GM23248 (cell line): ENCODE measurements at regions not wholly inside any gene's neighbourhood (a gene's known extent, or its start where the extent isn't known, plus 50 kb on each side); places are given as distances from the start of the nearest gene placed in this dataset.

Source experiments
- DNase-seq: peaks from one replicate; pipeline ENCODE4 v3.0.0-alpha.2; 2015
- H2AFZ ChIP-seq: fragments of 200-600 bp; sonication (generic); 2 replicates; pipeline ENCODE4 v1.6.1; 2016; ENCODE audit warnings: antibody characterized with exemption
- H3F3A ChIP-seq: fragments of 200-600 bp; sonication (generic); 2 replicates; pipeline ENCODE4 v1.6.1; 2016; ENCODE audit warnings: mild to moderate bottlenecking, antibody characterized with exemption, mixed run types; ENCODE audit not compliant: insufficient read depth
- H3K27ac ChIP-seq: fragments of 200-600 bp; sonication (generic); 2 replicates; pipeline ENCODE4 v1.5.1; 2016; ENCODE audit warnings: mild to moderate bottlenecking
- H3K27me3 ChIP-seq: fragments of 200-600 bp; sonication (generic); replicated peaks from 2 replicates; pipeline ENCODE4 v1.6.1; 2016; ENCODE audit warnings: mild to moderate bottlenecking; ENCODE audit not compliant: insufficient read depth
- H3K36me3 ChIP-seq: fragments of 200-600 bp; sonication (generic); 2 replicates; pipeline ENCODE4 v1.6.1; 2016; ENCODE audit warnings: low read depth, mild to moderate bottlenecking
- H3K4me1 ChIP-seq: fragments of 200-600 bp; sonication (generic); 2 replicates; pipeline ENCODE4 v1.6.1; 2016; ENCODE audit warnings: mild to moderate bottlenecking; ENCODE audit not compliant: insufficient read depth
- H3K4me2 ChIP-seq: fragments of 200-600 bp; sonication (generic); one replicate; pipeline ENCODE4 v1.6.1; 2016; ENCODE audit warnings: mild to moderate bottlenecking; ENCODE audit not compliant: unreplicated experiment
- H3K4me3 ChIP-seq: fragments of 200-600 bp; sonication (generic); 2 replicates; pipeline ENCODE4 v1.5.1; 2016; ENCODE audit warnings: mild to moderate bottlenecking
- H3K79me2 ChIP-seq: fragments of 200-600 bp; sonication (generic); 2 replicates; pipeline ENCODE4 v1.6.1; 2016; ENCODE audit warnings: mild to moderate bottlenecking; ENCODE audit not compliant: insufficient read depth
- H3K9ac ChIP-seq: fragments of 200-600 bp; sonication (generic); 2 replicates; pipeline ENCODE4 v1.6.1; 2016; ENCODE audit warnings: mild to moderate bottlenecking
- H3K9me2 ChIP-seq: fragments of 200-600 bp; sonication (generic); 2 replicates; pipeline ENCODE4 v1.6.1; 2016; ENCODE audit warnings: mixed run types, mild to moderate bottlenecking, moderate library complexity; ENCODE audit not compliant: insufficient read depth
- H3K9me3 ChIP-seq: fragments of 200-600 bp; sonication (generic); one replicate; pipeline ENCODE4 v1.6.1; 2017; ENCODE audit warnings: low read depth
- H4K20me1 ChIP-seq: fragments of 200-600 bp; sonication (generic); 2 replicates; pipeline ENCODE4 v1.6.0; 2016; ENCODE audit not compliant: insufficient read depth
- EZH2 ChIP-seq: fragments of 200-600 bp; sonication (generic); IDR thresholded peaks from 2 replicates; pipeline ENCODE4 v1.6.1; 2018; ENCODE audit warnings: antibody characterized with exemption, mild to moderate bottlenecking; ENCODE audit not compliant: insufficient read depth, poor library complexity, severe bottlenecking
- EZH2phosphoT487 ChIP-seq: fragments of 200-600 bp; sonication (generic); IDR thresholded peaks from 2 replicates; pipeline ENCODE4 v1.6.1; 2018; ENCODE audit warnings: antibody characterized with exemption, moderate library complexity, mild to moderate bottlenecking, low read depth; ENCODE audit not compliant: insufficient read depth
- WGBS, 2 experiments: methylation state at CpG; one replicate each; pipeline ENCODE4 v1.1.6; 2015 to 2017; ENCODE audit warnings: low lambda C conversion rate in 2 of 2, low coverage in 1 of 2; ENCODE audit errors: missing lambda C conversion rate in 2 of 2; 5-methylcytosine and 5-hydroxymethylcytosine counted together
- in situ Hi-C: fragments of 300-500 bp; cut with MboI; formaldehyde crosslinking; loops from 2 replicates; pipeline ENCODE4 v1.15.0; 2020

DNA sequence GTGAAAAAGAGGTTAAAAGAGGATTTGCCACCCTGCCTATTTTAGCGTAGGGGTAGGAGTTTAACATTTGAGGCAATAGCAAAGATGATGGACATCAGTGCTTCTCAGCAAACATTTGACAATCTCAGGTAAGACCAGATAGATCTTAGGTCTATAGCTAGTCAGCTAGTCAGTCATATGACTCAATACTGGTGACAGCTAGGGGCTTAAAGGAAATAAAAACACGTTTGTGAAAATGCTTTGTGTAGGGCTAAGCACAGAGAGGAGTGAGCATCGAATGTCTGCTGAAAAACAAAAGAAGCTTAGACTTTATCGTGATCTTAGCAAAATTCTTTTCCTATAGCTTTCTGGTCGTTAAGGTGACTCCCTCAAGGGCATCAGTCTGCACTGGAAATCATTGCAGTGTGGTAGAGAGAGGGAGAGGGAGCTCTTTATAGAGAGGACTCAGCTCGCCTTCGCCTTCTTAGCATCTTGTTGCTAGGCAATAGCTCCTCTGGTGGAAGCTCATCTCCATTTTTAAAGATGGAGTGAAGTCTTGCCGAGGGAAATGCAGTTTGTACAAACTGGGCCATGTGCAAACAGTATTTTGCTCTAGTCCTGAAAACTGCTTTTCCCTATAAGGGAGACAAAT, 62.8 kb upstream of the SLC38A11 start:
- H3K27me3 ChIP-seq, result peaks cover 5% of the 10 kb centered on the region; the same call in 1 of the 2 replicates
- in situ Hi-C loops, result loop anchor here (25.0 kb wide), 1 partner anchor 169 kb away; no protein-coding TSS in a partner anchor
- no peaks in the 10 kb centered on the region for H3K9me3 ChIP-seq
- no peaks in the 10 kb centered on the region for H4K20me1 ChIP-seq
- no peaks in the 10 kb centered on the region for H3K9me2 ChIP-seq
- H3F3A ChIP-seq, result no peaks in the 10 kb centered on the region
- peak; percentile 22 for DNase-seq
- H3K79me2 ChIP-seq, result no peaks in the 10 kb centered on the region
- H3K4me2 ChIP-seq, result no peak overlapping the region
- 25 to 26% methylated on average over 8 of the region's 8 CpGs for WGBS, 2 experiments
- no peak overlapping the region for H2AFZ ChIP-seq
- H3K4me1 ChIP-seq, result no peaks in the 10 kb centered on the region
- no peak overlapping the region for H3K9ac ChIP-seq
- H3K4me3 ChIP-seq, result no peak overlapping the region
- H3K36me3 ChIP-seq, result no peaks in the 10 kb centered on the region
- no peak overlapping the region for H3K27ac ChIP-seq
- TF ChIP-seq EZH2phosphoT487, result no peak
- no peak for TF ChIP-seq EZH2

DNA sequence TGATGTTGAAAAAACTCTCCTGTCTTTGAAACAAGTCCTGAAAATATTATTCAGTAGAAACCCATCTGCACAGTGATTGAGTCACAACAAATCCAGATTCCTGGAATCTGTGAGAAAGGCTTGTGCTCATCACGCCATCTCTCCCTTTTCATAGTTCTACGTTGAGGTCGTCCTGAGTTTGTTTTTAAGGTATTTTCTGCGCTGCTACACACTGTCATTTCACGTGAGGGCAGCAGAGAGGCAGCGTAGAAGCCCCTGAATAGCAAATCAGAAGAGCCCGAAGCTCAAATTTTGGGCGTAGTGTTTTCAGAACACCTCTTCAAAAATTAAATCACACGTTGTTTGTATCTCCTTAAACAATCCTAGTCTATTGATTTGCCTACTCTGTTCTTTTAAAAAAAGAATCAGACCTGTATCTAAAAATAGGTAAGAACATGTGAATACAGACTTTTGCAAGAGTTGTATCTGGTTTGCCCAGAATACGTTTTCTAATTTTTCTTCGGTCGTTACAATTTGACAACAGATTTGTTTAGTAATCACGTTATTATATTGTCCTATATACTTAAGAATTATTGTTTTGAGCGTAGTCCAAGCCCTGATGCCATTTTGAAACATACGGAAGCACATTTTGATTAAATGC, 61.6 kb upstream of the SLC38A11 start:
- H3K4me2 ChIP-seq, result peak overlapping the region; percentile 11

DNA sequence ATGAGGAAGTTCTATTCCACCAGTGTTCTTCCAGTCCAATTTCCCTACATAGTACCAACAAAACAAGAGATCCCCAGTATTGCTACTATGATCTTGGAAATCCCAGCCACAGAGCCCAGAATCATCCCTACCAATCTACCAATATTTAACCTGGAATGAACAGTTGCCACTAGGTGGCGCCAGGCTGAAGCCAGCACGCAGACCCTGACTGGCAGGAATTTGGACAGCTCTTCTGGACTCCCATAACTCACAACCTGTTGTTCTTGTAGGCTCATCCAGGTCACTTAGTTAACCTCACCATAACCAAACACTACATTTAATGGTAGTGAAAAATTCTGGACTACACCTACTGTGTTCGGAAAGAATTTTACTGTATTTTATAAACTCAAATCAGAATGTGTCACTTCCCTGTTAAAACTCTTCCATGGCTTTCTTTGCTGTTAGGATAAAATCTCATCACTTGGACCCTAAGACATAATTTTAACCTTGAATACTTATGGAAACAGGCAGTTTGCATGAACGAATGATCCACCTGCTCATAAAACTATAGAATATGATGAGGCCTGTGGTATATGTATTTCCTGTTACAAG, 59.8 kb upstream of the SLC38A11 start:
- Histone ChIP-seq H3K9ac (no peak overlapping the region), H3F3A (no peaks in the 10 kb centered on the region), H3K36me3 (no peaks in the 10 kb centered on the region), H4K20me1 (no peaks in the 10 kb centered on the region), H3K4me3 (no peak overlapping the region), H3K9me3 (no peaks in the 10 kb centered on the region), H2AFZ (no peak overlapping the region), H3K27me3 (peaks cover 5% of the 10 kb centered on the region; the same call in 1 of the 2 replicates), H3K4me1 (no peaks in the 10 kb centered on the region), H3K4me2 (no peak overlapping the region), H3K79me2 (no peaks in the 10 kb centered on the region), H3K9me2 (no peaks in the 10 kb centered on the region), H3K27ac (no peak overlapping the region)
- WGBS, 2 experiments, result 2 to 3% methylated on average over 4 of the region's 4 CpGs
- TF ChIP-seq EZH2phosphoT487, result no peak
- no peak for TF ChIP-seq EZH2
- in situ Hi-C loops, result loop anchor here (25.0 kb wide), 1 partner anchor 172 kb away; no protein-coding TSS in a partner anchor
- DNase-seq, result peak; percentile 74

More for the DNA sequence above, 61.6 kb upstream of the SLC38A11 start:
- H3K27ac ChIP-seq, result no peak overlapping the region
- in situ Hi-C loops, result loop anchor here (25.0 kb wide), 1 partner anchor 170 kb away; no protein-coding TSS in a partner anchor
- peaks cover 5% of the 10 kb centered on the region; the same call in 1 of the 2 replicates for H3K27me3 ChIP-seq
- no peaks in the 10 kb centered on the region for H3K9me2 ChIP-seq
- WGBS, 2 experiments, result 26 to 29% methylated on average over 15 of the region's 15 CpGs
- H3K36me3 ChIP-seq, result no peaks in the 10 kb centered on the region
- H4K20me1 ChIP-seq, result no peaks in the 10 kb centered on the region
- H3F3A ChIP-seq, result no peaks in the 10 kb centered on the region
- H3K79me2 ChIP-seq, result no peaks in the 10 kb centered on the region
- H2AFZ ChIP-seq, result 0 out of 2 replicates have a peak overlapping the region, but pooled peaks have one; percentile 1
- no peak for TF ChIP-seq EZH2
- no peak for TF ChIP-seq EZH2phosphoT487
- no peak overlapping the region for H3K4me3 ChIP-seq
- no peaks in the 10 kb centered on the region for H3K9me3 ChIP-seq
- peak; percentile 77 for DNase-seq
- no peak overlapping the region for H3K9ac ChIP-seq
- no peaks in the 10 kb centered on the region for H3K4me1 ChIP-seq

DNA sequence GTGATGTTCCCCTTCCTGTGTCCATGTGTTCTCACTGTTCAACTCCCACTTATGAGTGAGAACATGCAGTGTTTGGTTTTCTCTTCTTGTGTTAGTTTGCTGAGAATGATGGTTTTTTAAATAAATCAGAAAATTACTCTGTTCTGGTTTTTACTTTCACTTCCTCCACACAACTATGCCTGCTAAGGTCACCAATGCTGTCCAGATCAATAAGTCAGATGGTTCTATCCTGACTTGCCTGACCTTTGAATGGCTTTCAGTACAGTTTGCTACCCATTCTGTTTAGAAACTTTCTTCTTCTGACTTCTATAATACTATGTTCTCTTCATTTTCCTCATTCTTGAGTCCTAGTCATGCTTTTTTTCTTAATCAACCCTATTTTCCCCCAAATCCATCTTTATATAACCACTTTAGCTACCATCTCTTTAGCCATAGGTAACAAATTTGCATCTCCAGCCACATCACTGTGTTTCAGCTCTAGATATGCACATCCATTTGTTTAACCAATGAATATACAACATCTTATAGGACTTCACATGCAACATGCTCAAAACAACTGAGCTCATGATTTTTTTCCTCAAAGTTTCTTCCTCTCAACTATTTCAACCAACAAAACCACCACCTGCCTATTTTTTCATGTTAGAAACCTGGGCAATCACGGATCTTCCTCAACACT, 58.8 kb upstream of the SLC38A11 start:
- Histone ChIP-seq H3K9ac (no peak overlapping the region), H3K4me1 (no peaks in the 10 kb centered on the region), H3K4me2 (no peak overlapping the region), H3K9me3 (no peaks in the 10 kb centered on the region), H3K27me3 (peaks cover 5% of the 10 kb centered on the region; the same call in 1 of the 2 replicates), H3K27ac (no peak overlapping the region), H4K20me1 (no peaks in the 10 kb centered on the region), H3K4me3 (no peak overlapping the region), H3K36me3 (no peaks in the 10 kb centered on the region), H3K9me2 (no peaks in the 10 kb centered on the region), H3F3A (no peaks in the 10 kb centered on the region), H3K79me2 (no peaks in the 10 kb centered on the region), H2AFZ (no peak overlapping the region)
- TF ChIP-seq EZH2phosphoT487, result no peak
- TF ChIP-seq EZH2, result no peak
- no peak for DNase-seq
- in situ Hi-C loops, result loop anchor here (25.0 kb wide), 1 partner anchor 173 kb away; no protein-coding TSS in a partner anchor
- 18 to 38% methylated on average over 1 of the region's 1 CpG for WGBS, 2 experiments
